ENCODE measurements at regions not wholly inside any gene's neighbourhood (a gene's known extent, or its start where the extent isn't known, plus 50 kb on each side); places are given as distances from the start of the nearest gene placed in this dataset.

DNA sequence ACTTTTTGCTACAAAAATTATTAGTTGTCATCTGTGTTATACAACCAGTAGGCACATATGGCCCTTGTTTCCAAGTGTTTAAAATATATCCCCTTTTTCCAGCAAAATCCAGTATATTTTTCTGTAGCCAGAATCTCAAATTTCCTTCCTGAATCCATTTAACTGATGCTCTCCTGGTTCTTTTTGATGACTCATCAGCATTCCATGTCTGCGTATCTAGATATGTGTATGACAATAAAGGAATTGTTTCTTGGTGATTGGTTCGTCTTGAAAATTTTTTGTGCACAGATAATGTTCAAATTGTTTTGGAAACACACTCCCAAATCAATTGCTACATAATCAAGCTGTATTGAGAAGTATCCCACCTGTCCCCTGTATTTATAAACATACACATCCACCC lies 98.3 kb downstream of the ITM2A start:
- CTCF ChIA-PET = no interaction called here
- intact Hi-C loops (cut with DNase I, micrococcal nuclease) = loop anchor here in 1 of 2 experiments (5.0 to 10.0 kb wide), 3 partner anchors 96 to 186 kb away; partner anchors contain the start of gene ITM2A
- DNase-seq (no peak), ATAC-seq (ENCODE audit: poor library complexity) (no peak)
- Mint-ChIP-seq H3K36me3 (ENCODE audit: low read depth) (no peaks in the 10 kb centered on the region), H3K4me3 (peak overlapping the region; percentile 42), H3K4me1 (ENCODE audit: low read depth) (peaks cover 61% of the 10 kb centered on the region), H3K9me3 (no peaks in the 10 kb centered on the region), H3K27ac (peak overlapping the region; percentile 87), H3K27me3 (no peaks in the 10 kb centered on the region)
- Histone ChIP-seq H3K36me3 (ENCODE audit: insufficient read depth, low read length) (no peaks in the 10 kb centered on the region), H3K27me3 (ENCODE audit: control insufficient read depth in 1 of 2, insufficient read depth in 2 of 2, low read length in 2 of 2) (no peaks in the 10 kb centered on the region), H3K27ac (ENCODE audit: low read depth in 1 of 2, low read length in 2 of 2) (no peak overlapping the region), H3K4me1 (ENCODE audit: insufficient read depth, low read length) (peaks cover 7% of the 10 kb centered on the region), H3K9me3 (ENCODE audit: control insufficient read depth in 1 of 2, insufficient read depth in 1 of 2, low read length in 2 of 2) (no peaks in the 10 kb centered on the region), H3K4me3 (ENCODE audit: low read length) (no peak overlapping the region)
- TF ChIP-seq, protein P1, sequence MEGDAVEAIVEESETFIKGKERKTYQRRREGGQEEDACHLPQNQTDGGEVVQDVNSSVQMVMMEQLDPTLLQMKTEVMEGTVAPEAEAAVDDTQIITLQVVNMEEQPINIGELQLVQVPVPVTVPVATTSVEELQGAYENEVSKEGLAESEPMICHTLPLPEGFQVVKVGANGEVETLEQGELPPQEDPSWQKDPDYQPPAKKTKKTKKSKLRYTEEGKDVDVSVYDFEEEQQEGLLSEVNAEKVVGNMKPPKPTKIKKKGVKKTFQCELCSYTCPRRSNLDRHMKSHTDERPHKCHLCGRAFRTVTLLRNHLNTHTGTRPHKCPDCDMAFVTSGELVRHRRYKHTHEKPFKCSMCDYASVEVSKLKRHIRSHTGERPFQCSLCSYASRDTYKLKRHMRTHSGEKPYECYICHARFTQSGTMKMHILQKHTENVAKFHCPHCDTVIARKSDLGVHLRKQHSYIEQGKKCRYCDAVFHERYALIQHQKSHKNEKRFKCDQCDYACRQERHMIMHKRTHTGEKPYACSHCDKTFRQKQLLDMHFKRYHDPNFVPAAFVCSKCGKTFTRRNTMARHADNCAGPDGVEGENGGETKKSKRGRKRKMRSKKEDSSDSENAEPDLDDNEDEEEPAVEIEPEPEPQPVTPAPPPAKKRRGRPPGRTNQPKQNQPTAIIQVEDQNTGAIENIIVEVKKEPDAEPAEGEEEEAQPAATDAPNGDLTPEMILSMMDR (IDR thresholded peaks at IDR 0.05) = no peak
- POLR2A ChIA-PET = interaction anchor here (0.8 to 3.8 kb wide), 7 partner anchors 10 to 160 kb away, joined by 4 to 14 read pairs (median 8); no protein-coding TSS in a partner anchor

DNA sequence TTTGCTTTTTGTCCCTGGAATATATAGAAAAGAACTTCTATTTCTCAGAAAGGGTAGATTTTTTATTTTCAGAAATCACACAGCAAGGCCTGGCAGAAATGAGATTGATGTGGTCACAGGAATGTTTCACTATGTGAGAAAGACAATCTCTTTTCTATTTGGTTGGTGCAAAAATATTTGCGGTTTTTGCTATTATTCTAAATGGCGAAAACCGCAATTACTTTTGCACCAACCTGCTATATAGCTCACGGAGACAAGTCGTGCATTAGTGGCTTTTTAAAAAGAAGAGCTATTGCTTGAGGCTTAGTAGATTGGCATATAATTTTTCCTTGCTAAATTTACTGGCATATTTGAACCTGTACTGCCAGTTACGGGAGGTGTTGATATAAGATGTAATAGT lies 100.4 kb downstream of the ITM2A start:
- Mint-ChIP-seq H3K9me3 (no peaks in the 10 kb centered on the region), H3K36me3 (ENCODE audit: low read depth) (no peaks in the 10 kb centered on the region), H3K4me1 (ENCODE audit: low read depth) (peaks cover 74% of the 10 kb centered on the region), H3K4me3 (peak overlapping the region; percentile 30), H3K27me3 (no peaks in the 10 kb centered on the region), H3K27ac (peak overlapping the region; percentile 87)
- H3K4me3 ChIP-seq (ENCODE audit: low read length) = no peak overlapping the region
- no peak overlapping the region for H3K27ac ChIP-seq (ENCODE audit: low read depth in 1 of 2, low read length in 2 of 2)
- H3K4me1 ChIP-seq (ENCODE audit: insufficient read depth, low read length) = peaks cover 11% of the 10 kb centered on the region
- no peaks in the 10 kb centered on the region for H3K27me3 ChIP-seq (ENCODE audit: control insufficient read depth in 1 of 2, insufficient read depth in 2 of 2, low read length in 2 of 2)
- DNase-seq = peak in 1 of 14 experiments; percentile 25
- TF ChIP-seq, protein P1 (IDR thresholded peaks at IDR 0.05) = no peak
- ChIA-PET POLR2A (interaction anchor here (0.9 to 3.8 kb wide), 6 partner anchors 8 to 158 kb away, joined by 3 to 10 read pairs (median 6); no protein-coding TSS in a partner anchor), CTCF (interaction anchor here (1.5 kb wide), 1 partner anchor 8 kb away, joined by 4 read pairs; no protein-coding TSS in a partner anchor)
- H3K36me3 ChIP-seq (ENCODE audit: insufficient read depth, low read length) = no peaks in the 10 kb centered on the region
- no peaks in the 10 kb centered on the region for H3K9me3 ChIP-seq (ENCODE audit: control insufficient read depth in 1 of 2, insufficient read depth in 1 of 2, low read length in 2 of 2)
- no peak for ATAC-seq (ENCODE audit: poor library complexity)
- intact Hi-C loops (cut with DNase I, micrococcal nuclease) = loop anchor here in 1 of 2 experiments (5.0 to 10.0 kb wide), 3 partner anchors 98 to 184 kb away; partner anchors contain the start of gene ITM2A

DNA sequence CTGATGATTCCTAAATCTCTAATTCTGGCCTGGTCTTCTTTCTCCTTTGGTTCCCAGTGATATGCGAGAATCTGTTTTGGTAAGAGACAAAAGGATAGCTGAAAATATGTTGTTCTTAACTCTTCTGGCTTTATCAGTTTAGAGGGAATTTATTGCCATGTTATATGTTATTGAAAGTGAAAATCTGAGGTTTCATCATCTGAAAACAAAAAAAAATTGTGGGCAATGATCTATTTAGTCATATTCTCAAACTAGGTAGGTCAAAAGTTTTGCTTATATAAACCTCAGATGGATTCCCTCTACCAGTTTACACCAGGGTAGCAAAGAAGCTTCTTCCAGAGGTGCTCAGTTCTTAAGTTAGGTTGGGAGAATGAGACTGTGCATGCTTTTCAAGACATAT lies 103.6 kb downstream of the ITM2A start:
- DNase-seq (no peak), ATAC-seq (ENCODE audit: poor library complexity) (no peak)
- Mint-ChIP-seq H3K9me3 (no peaks in the 10 kb centered on the region), H3K4me1 (ENCODE audit: low read depth) (peaks cover 75% of the 10 kb centered on the region), H3K36me3 (ENCODE audit: low read depth) (no peaks in the 10 kb centered on the region), H3K4me3 (peak overlapping the region; percentile 64), H3K27me3 (no peaks in the 10 kb centered on the region), H3K27ac (peak overlapping the region; percentile 99)
- POLR2A ChIA-PET = interaction anchor here (1.3 to 2.7 kb wide), 3 partner anchors 93 to 119 kb away, joined by 4 to 9 read pairs (median 8); partner anchors contain the start of gene GPR174
- Histone ChIP-seq H3K4me1 (ENCODE audit: insufficient read depth, low read length) (peaks cover 13% of the 10 kb centered on the region), H3K9me3 (ENCODE audit: control insufficient read depth in 1 of 2, insufficient read depth in 1 of 2, low read length in 2 of 2) (no peaks in the 10 kb centered on the region), H3K36me3 (ENCODE audit: insufficient read depth, low read length) (no peaks in the 10 kb centered on the region), H3K27ac (ENCODE audit: low read depth in 1 of 2, low read length in 2 of 2) (peak overlapping the region in 1 of 2 donors; percentile 37), H3K4me3 (ENCODE audit: low read length) (no peak overlapping the region), H3K27me3 (ENCODE audit: control insufficient read depth in 1 of 2, insufficient read depth in 2 of 2, low read length in 2 of 2) (no peaks in the 10 kb centered on the region)
- intact Hi-C loops (cut with DNase I, micrococcal nuclease) = loop anchor here (5.0 to 10.0 kb wide), 2 partner anchors 101 to 116 kb away; partner anchors contain the start of gene ITM2A (in 1 of the 2)
- TF ChIP-seq, protein P1 (IDR thresholded peaks at IDR 0.05) = no peak
- CTCF ChIA-PET = interaction anchor here (1.0 kb wide), 1 partner anchor 155 kb away, joined by 3 read pairs; no protein-coding TSS in a partner anchor

Measured in CD4-positive, alpha-beta T cell (primary cell).